GM23338 (cell line): ENCODE measurements at regions not wholly inside any gene's neighbourhood (a gene's known extent, or its start where the extent isn't known, plus 50 kb on each side); places are given as distances from the start of the nearest gene placed in this dataset.

ENCODE experiments used
- ATAC-seq: fragments of 200-7000 bp; cut with Tn5 transposase; 3 replicates; pipeline ENCODE4 v1.9.1; 2020
- DNase-seq: peaks from one replicate; pipeline ENCODE4 v3.0.0-alpha.2; 2015; ENCODE audit warnings: low spot score
- H2AFZ ChIP-seq: fragments of 200-600 bp; sonication (generic); 2 replicates; pipeline ENCODE4 v1.8.0; 2016; ENCODE audit warnings: antibody characterized with exemption, mild to moderate bottlenecking, moderate library complexity
- H3F3A ChIP-seq: fragments of 200-600 bp; sonication (generic); replicated peaks from 2 replicates; pipeline ENCODE4 v1.8.0; 2017; ENCODE audit warnings: antibody characterized with exemption, mixed run types, low read depth
- H3K27ac ChIP-seq: fragments of 200-600 bp; sonication (generic); 2 replicates; pipeline ENCODE4 v1.6.1; 2016; ENCODE audit warnings: low read depth
- H3K27me3 ChIP-seq: fragments of 200-600 bp; sonication (generic); 2 replicates; pipeline ENCODE4 v1.8.0; 2016; ENCODE audit warnings: mild to moderate bottlenecking, mixed run types, moderate library complexity; ENCODE audit not compliant: insufficient read depth
- H3K36me3 ChIP-seq: fragments of 200-600 bp; sonication (generic); 2 replicates; pipeline ENCODE4 v1.8.0; 2016; ENCODE audit warnings: mild to moderate bottlenecking; ENCODE audit not compliant: insufficient read depth
- H3K4me1 ChIP-seq: fragments of 200-600 bp; sonication (generic); 2 replicates; pipeline ENCODE4 v1.8.0; 2016; ENCODE audit warnings: mild to moderate bottlenecking, moderate library complexity; ENCODE audit not compliant: insufficient read depth
- H3K4me2 ChIP-seq: fragments of 200-600 bp; sonication (generic); 2 replicates; pipeline ENCODE4 v1.7.1; 2017; ENCODE audit warnings: mixed run types
- H3K4me3 ChIP-seq: fragments of 200-600 bp; sonication (generic); 2 replicates; pipeline ENCODE4 v1.6.1; 2016; ENCODE audit warnings: mixed run types
- H3K79me2 ChIP-seq: fragments of 200-600 bp; sonication (generic); replicated peaks from 2 replicates; pipeline ENCODE4 v1.8.0; 2017; ENCODE audit warnings: mild to moderate bottlenecking; ENCODE audit not compliant: insufficient read depth
- H3K9me2 ChIP-seq: fragments of 200-600 bp; sonication (generic); 2 replicates; pipeline ENCODE4 v1.8.0; 2017; ENCODE audit not compliant: insufficient read depth
- H4K20me1 ChIP-seq: fragments of 200-600 bp; sonication (generic); replicated peaks from 2 replicates; pipeline ENCODE4 v1.8.0; 2017; ENCODE audit warnings: mild to moderate bottlenecking; ENCODE audit not compliant: insufficient read depth
- H3K27ac Mint-ChIP-seq: 2 replicates; pipeline ENCODE4 v1.8.0; 2020; ENCODE audit warnings: inconsistent platforms, mild to moderate bottlenecking, moderate library complexity, mixed read lengths
- H3K27me3 Mint-ChIP-seq: 3 replicates; pipeline ENCODE4 v1.8.0; 2022; ENCODE audit warnings: low read depth, mild to moderate bottlenecking, moderate library complexity, mixed read lengths, inconsistent platforms; ENCODE audit not compliant: insufficient read depth, poor library complexity
- H3K36me3 Mint-ChIP-seq: 3 replicates; pipeline ENCODE4 v1.8.0; 2021; ENCODE audit warnings: low read depth, mild to moderate bottlenecking, inconsistent platforms, moderate library complexity, mixed read lengths
- H3K4me1 Mint-ChIP-seq: 3 replicates; pipeline ENCODE4 v1.8.0; 2020; ENCODE audit warnings: mild to moderate bottlenecking, inconsistent platforms, mixed read lengths
- H3K4me3 Mint-ChIP-seq: 3 replicates; pipeline ENCODE4 v1.8.0; 2021; ENCODE audit warnings: moderate library complexity, mild to moderate bottlenecking, inconsistent platforms, mixed read lengths
- H3K9me3 Mint-ChIP-seq: 3 replicates; pipeline ENCODE4 v1.8.0; 2020; ENCODE audit warnings: moderate library complexity, mild to moderate bottlenecking, inconsistent platforms, mixed read lengths
- EZH2 ChIP-seq: fragments of 200-600 bp; sonication (generic); IDR thresholded peaks from one replicate; pipeline ENCODE4 v1.8.0; 2017; ENCODE audit warnings: antibody characterized with exemption, mild to moderate bottlenecking, low read depth; ENCODE audit not compliant: unreplicated experiment
- EZH2phosphoT487 ChIP-seq: fragments of 200-600 bp; sonication (generic); IDR thresholded peaks from one replicate; pipeline ENCODE4 v1.8.1; 2018; ENCODE audit warnings: antibody characterized with exemption; ENCODE audit not compliant: unreplicated experiment
- JUNB ChIP-seq: IDR thresholded peaks from one replicate; pipeline ENCODE4 v1.6.1; 2016; ENCODE audit warnings: antibody characterized with exemption; ENCODE audit not compliant: unreplicated experiment
- NANOG ChIP-seq: IDR thresholded peaks from 2 replicates; pipeline ENCODE4 v1.6.1; 2016; ENCODE audit warnings: antibody characterized with exemption, borderline replicate concordance
- REST ChIP-seq: IDR thresholded peaks from one replicate; pipeline ENCODE4 v1.6.1; 2018; ENCODE audit warnings: antibody characterized with exemption; ENCODE audit not compliant: unreplicated experiment
- STAT1 ChIP-seq: IDR thresholded peaks from one replicate; pipeline ENCODE4 v1.6.1; 2016; ENCODE audit warnings: antibody characterized with exemption; ENCODE audit not compliant: unreplicated experiment
- ZNF114 ChIP-seq: fragments of 250-450 bp; sonication (Bioruptor Pico); IDR thresholded peaks from 2 replicates; pipeline ENCODE4 v1.5.0; 2020; ENCODE audit warnings: mild to moderate bottlenecking, moderate library complexity
- ZNF331 ChIP-seq: fragments of 250-450 bp; sonication (Bioruptor Pico); IDR thresholded peaks from 2 replicates; pipeline ENCODE4 v1.5.0; 2020; ENCODE audit warnings: low read depth, mild to moderate bottlenecking, moderate library complexity
- ZNF462 ChIP-seq: fragments of 250-450 bp; sonication (Bioruptor Pico); IDR thresholded peaks from 2 replicates; pipeline ENCODE4 v1.5.0; 2020; ENCODE audit warnings: mild to moderate bottlenecking, moderate library complexity
- TF ChIP-seq, protein P1 (sequence below): IDR thresholded peaks from 2 replicates; pipeline ENCODE4 v1.6.1; 2016; ENCODE audit warnings: antibody characterized with exemption

DNA sequence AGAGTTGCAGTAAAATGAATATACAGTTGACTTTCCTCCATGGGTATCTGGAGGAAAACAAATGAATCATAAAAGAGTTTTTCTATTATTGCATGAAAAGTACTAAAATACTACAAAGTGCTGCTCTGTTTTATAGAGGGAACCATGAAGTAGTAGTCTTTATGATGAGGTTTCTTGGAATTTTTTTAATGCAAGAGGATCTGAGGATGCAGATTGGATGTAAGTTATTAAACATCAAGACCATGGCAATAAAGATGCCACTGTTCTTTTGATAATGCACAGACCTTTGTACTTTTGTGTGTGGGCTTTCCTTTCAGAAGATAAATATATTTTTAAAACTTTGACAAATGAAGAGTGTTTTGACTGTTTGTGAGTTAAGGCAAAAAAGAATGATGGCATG is 87.5 kb downstream of the DACT1 start:
- ATAC-seq (no peak), DNase-seq (no peak)
- H3K27me3 ChIP-seq, result no peaks in the 10 kb centered on the region
- no peak overlapping the region for H3K27ac Mint-ChIP-seq
- no peaks in the 10 kb centered on the region for H3K79me2 ChIP-seq
- no peak overlapping the region for H3K4me3 ChIP-seq
- H3F3A ChIP-seq, result no peaks in the 10 kb centered on the region
- TF ChIP-seq ZNF462 (CRISPR knock-in tag), result no peak
- TF ChIP-seq, protein P1, sequence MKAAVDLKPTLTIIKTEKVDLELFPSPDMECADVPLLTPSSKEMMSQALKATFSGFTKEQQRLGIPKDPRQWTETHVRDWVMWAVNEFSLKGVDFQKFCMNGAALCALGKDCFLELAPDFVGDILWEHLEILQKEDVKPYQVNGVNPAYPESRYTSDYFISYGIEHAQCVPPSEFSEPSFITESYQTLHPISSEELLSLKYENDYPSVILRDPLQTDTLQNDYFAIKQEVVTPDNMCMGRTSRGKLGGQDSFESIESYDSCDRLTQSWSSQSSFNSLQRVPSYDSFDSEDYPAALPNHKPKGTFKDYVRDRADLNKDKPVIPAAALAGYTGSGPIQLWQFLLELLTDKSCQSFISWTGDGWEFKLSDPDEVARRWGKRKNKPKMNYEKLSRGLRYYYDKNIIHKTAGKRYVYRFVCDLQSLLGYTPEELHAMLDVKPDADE, result no peak
- no peak for TF ChIP-seq NANOG
- no peak for TF ChIP-seq JUNB
- TF ChIP-seq REST, result no peak
- TF ChIP-seq EZH2, result no peak
- no peak for TF ChIP-seq ZNF331 (CRISPR knock-in tag)
- no peak for TF ChIP-seq ZNF114
- TF ChIP-seq STAT1, result no peak
- no peak for TF ChIP-seq EZH2phosphoT487
- no peaks in the 10 kb centered on the region for H3K9me3 Mint-ChIP-seq
- no peaks in the 10 kb centered on the region for H3K36me3 Mint-ChIP-seq
- H3K4me3 Mint-ChIP-seq, result no peak overlapping the region
- no peaks in the 10 kb centered on the region for H3K4me1 ChIP-seq
- H3K27ac ChIP-seq, result no peak overlapping the region
- H3K9me2 ChIP-seq, result no peaks in the 10 kb centered on the region; the same call in 1 of the 2 replicates
- H3K36me3 ChIP-seq, result no peaks in the 10 kb centered on the region
- H3K27me3 Mint-ChIP-seq, result no peaks in the 10 kb centered on the region
- no peaks in the 10 kb centered on the region for H3K4me1 Mint-ChIP-seq
- H3K4me2 ChIP-seq, result no peak overlapping the region
- no peaks in the 10 kb centered on the region for H4K20me1 ChIP-seq
- no peak overlapping the region for H2AFZ ChIP-seq
